ENCODE measurements at regions not wholly inside any gene's neighbourhood (a gene's known extent, or its start where the extent isn't known, plus 50 kb on each side); places are given as distances from the start of the nearest gene placed in this dataset.
"Not testable (repeated sequence)": the region's sequence is repeated elsewhere in the genome, so short reads cannot be mapped to it uniquely, and the experiment has no call there.

DNA sequence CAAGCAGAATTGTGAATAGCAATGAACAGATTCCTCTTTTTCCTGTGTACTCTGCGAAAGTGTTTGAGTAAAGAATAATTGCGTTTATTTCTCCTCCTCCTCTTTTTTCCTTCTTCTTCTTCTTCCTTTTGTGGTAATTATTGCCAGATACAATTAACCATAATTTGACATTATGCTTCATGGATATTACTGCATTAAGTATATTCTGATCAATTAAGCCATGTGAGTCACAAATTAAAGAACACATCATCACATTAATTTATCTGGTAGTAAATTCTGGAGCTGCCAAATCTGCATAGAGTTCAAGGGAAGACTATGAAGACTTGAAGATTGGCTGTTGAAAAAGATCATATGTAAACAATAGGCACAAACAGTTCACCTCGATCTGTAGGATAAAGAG lies 72.9 kb upstream of the TFPI start:
- H3K27me3 ChIP-seq (ENCODE audit: control insufficient read depth, insufficient read depth, low read length): no peaks in the 10 kb centered on the region
- no TSS peak for BruUV-seq (replicated peaks)
- H3K4me1 ChIP-seq (ENCODE audit: control insufficient read depth, insufficient read depth, low read length): no peaks in the 10 kb centered on the region
- in situ Hi-C loops (cut with MboI; ENCODE audit: low sequenced_read_pairs): no loop called here
- no peak overlapping the region for H2BK15ac ChIP-seq (ENCODE audit: low read depth, low read length)
- H2AK9ac ChIP-seq (replicated peaks; ENCODE audit: low read depth, low read length, poor library complexity): no peak overlapping the region
- no peak overlapping the region for H3K9ac ChIP-seq (ENCODE audit: low read depth, low read length)
- H2AFZ ChIP-seq (replicated peaks; ENCODE audit: low read length, poor library complexity): no peak overlapping the region
- no peaks in the 10 kb centered on the region for H3K9me3 ChIP-seq (ENCODE audit: control insufficient read depth, insufficient read depth, low read length)
- no peak overlapping the region for H2BK20ac ChIP-seq (ENCODE audit: low read depth, low read length)
- H3K23ac ChIP-seq (ENCODE audit: low read depth, low read length): no peak overlapping the region
- TF ChIP-seq NFE2L2 (IDR thresholded peaks at IDR 0.05; ENCODE audit: low read depth, low read length): no peak
- no peak for TF ChIP-seq CEBPB (IDR thresholded peaks at IDR 0.05; ENCODE audit: low read depth, low read length)
- TF ChIP-seq, protein P1, sequence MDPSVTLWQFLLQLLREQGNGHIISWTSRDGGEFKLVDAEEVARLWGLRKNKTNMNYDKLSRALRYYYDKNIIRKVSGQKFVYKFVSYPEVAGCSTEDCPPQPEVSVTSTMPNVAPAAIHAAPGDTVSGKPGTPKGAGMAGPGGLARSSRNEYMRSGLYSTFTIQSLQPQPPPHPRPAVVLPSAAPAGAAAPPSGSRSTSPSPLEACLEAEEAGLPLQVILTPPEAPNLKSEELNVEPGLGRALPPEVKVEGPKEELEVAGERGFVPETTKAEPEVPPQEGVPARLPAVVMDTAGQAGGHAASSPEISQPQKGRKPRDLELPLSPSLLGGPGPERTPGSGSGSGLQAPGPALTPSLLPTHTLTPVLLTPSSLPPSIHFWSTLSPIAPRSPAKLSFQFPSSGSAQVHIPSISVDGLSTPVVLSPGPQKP (IDR thresholded peaks at IDR 0.05; ENCODE audit: borderline replicate concordance, low read depth, low read length): no peak
- no peak for TF ChIP-seq MXI1 (IDR thresholded peaks at IDR 0.05; ENCODE audit: borderline replicate concordance, low read depth, low read length)
- TF ChIP-seq, protein P2, sequence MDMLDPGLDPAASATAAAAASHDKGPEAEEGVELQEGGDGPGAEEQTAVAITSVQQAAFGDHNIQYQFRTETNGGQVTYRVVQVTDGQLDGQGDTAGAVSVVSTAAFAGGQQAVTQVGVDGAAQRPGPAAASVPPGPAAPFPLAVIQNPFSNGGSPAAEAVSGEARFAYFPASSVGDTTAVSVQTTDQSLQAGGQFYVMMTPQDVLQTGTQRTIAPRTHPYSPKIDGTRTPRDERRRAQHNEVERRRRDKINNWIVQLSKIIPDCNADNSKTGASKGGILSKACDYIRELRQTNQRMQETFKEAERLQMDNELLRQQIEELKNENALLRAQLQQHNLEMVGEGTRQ (IDR thresholded peaks at IDR 0.05; ENCODE audit: low read depth, low read length): no peak
- no peak for TF ChIP-seq RFX5 (IDR thresholded peaks at IDR 0.05; ENCODE audit: low read depth, low read length)
- TF ChIP-seq FOS (IDR thresholded peaks at IDR 0.05; ENCODE audit: low read depth, low read length): no peak
- H3K4ac ChIP-seq (ENCODE audit: low read depth, low read length): no peak overlapping the region
- no peaks in the 10 kb centered on the region for H4K20me1 ChIP-seq (ENCODE audit: insufficient read depth, low read length)
- WGBS, 2 experiments (ENCODE audit: extremely low coverage in 2 of 2, insufficient read length in 1 of 2): no CpG with 5 or more reads among the region's 3 CpGs
- ChIA-PET CTCF (no interaction called here), POLR2A (ENCODE audit: unreplicated experiment) (no interaction called here)
- no peak overlapping the region for H2BK120ac ChIP-seq (ENCODE audit: low read depth, low read length)
- H3K14ac ChIP-seq (replicated peaks; ENCODE audit: low read depth, low read length): no peak overlapping the region
- ATAC-seq (ENCODE audit: low read depth) (no peak), DNase-seq (no peak)
- H3K27ac ChIP-seq (ENCODE audit: insufficient read depth, low read length): no peak overlapping the region
- no peak overlapping the region for H3K18ac ChIP-seq (ENCODE audit: low read depth, low read length)
- H3K56ac ChIP-seq (ENCODE audit: extremely low read depth, insufficient read depth, low read length): no peak overlapping the region
- no peak overlapping the region for H3K4me2 ChIP-seq (ENCODE audit: low read depth, low read length)
- intact Hi-C loops (cut with micrococcal nuclease): no loop called here
- H3K36me3 ChIP-seq (ENCODE audit: control insufficient read depth, insufficient read depth, low read length): no peaks in the 10 kb centered on the region
- H3K4me3 ChIP-seq (ENCODE audit: insufficient read depth, low read depth, low read length): no peak overlapping the region
- H4K8ac ChIP-seq (ENCODE audit: low read depth in 2 of 2, low read length in 2 of 2): no peak overlapping the region
- no peaks in the 10 kb centered on the region for H3K9me1 ChIP-seq (ENCODE audit: insufficient read depth, low read length)
- no peak overlapping the region for H4K5ac ChIP-seq (ENCODE audit: low read depth, low read length)
- no peak overlapping the region for H4K91ac ChIP-seq (ENCODE audit: insufficient read depth, low read depth, low read length)
- no peak overlapping the region for H2AK5ac ChIP-seq (ENCODE audit: low read depth, low read length)
- dilution Hi-C loops (cut with HindIII; ENCODE audit: low sequenced_read_pairs, unreplicated experiment): no loop called here
- no peak overlapping the region for H2BK5ac ChIP-seq (ENCODE audit: low read depth, low read length, poor library complexity, severe bottlenecking)
- H3K79me1 ChIP-seq (ENCODE audit: low read depth in 1 of 2, low read length in 2 of 2): no peaks in the 10 kb centered on the region

DNA sequence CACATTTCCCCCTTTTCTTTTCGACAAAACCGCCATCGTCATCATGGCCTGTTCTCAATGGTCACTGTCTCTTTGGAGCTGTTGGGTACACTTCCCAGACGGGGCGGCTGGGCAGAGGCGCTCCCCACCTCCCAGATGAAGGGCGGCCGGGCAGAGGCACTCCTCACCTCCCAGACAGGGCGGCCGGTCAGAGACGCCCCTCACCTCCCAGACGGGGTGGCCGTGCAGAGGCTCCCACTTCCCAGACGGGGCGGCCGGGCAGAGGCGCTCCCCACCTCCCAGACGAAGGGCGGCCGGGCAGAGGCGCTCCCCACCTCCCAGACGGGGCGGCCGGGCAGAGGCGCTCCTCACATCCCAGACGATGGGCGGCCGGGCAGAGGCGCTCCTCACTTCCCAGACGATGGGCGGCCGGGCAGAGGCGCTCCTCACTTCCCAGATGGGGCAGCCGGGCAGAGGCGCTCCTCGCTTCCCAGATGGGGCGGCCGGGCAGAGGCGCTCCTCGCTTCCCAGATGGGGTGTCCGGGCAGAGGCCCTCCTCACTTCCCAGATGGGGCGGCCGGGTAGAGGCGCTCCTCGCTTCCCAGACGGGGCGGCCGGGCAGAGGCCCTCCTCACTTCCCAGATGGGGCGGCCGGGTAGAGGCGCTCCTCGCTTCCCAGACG lies 82.6 kb upstream of the TFPI start:
- H3K4me3 ChIP-seq (ENCODE audit: insufficient read depth, low read depth, low read length); H4K20me1 ChIP-seq (ENCODE audit: insufficient read depth, low read length); H3K14ac ChIP-seq (replicated peaks; ENCODE audit: low read depth, low read length); in situ Hi-C loops (cut with MboI; ENCODE audit: low sequenced_read_pairs); H2AK5ac ChIP-seq (ENCODE audit: low read depth, low read length); H3K18ac ChIP-seq (ENCODE audit: low read depth, low read length); H3K27me3 ChIP-seq (ENCODE audit: control insufficient read depth, insufficient read depth, low read length); H3K27ac ChIP-seq (ENCODE audit: insufficient read depth, low read length); H2BK120ac ChIP-seq (ENCODE audit: low read depth, low read length); H4K8ac ChIP-seq (ENCODE audit: low read depth in 2 of 2, low read length in 2 of 2); H3K9me3 ChIP-seq (ENCODE audit: control insufficient read depth, insufficient read depth, low read length); H3K36me3 ChIP-seq (ENCODE audit: control insufficient read depth, insufficient read depth, low read length); H2BK20ac ChIP-seq (ENCODE audit: low read depth, low read length); H3K9ac ChIP-seq (ENCODE audit: low read depth, low read length); H3K4me1 ChIP-seq (ENCODE audit: control insufficient read depth, insufficient read depth, low read length); intact Hi-C loops (cut with micrococcal nuclease); H3K56ac ChIP-seq (ENCODE audit: extremely low read depth, insufficient read depth, low read length); H3K4ac ChIP-seq (ENCODE audit: low read depth, low read length); H4K91ac ChIP-seq (ENCODE audit: insufficient read depth, low read depth, low read length); H2BK5ac ChIP-seq (ENCODE audit: low read depth, low read length, poor library complexity, severe bottlenecking); H3K4me2 ChIP-seq (ENCODE audit: low read depth, low read length); H3K9me1 ChIP-seq (ENCODE audit: insufficient read depth, low read length); dilution Hi-C loops (cut with HindIII; ENCODE audit: low sequenced_read_pairs, unreplicated experiment); H2AK9ac ChIP-seq (replicated peaks; ENCODE audit: low read depth, low read length, poor library complexity); H3K23ac ChIP-seq (ENCODE audit: low read depth, low read length); ATAC-seq (ENCODE audit: low read depth); BruUV-seq (replicated peaks); H3K79me1 ChIP-seq (ENCODE audit: low read depth in 1 of 2, low read length in 2 of 2); DNase-seq; H2BK15ac ChIP-seq (ENCODE audit: low read depth, low read length); H2AFZ ChIP-seq (replicated peaks; ENCODE audit: low read length, poor library complexity); POLR2A ChIA-PET (ENCODE audit: unreplicated experiment); H4K5ac ChIP-seq (ENCODE audit: low read depth, low read length): not testable (repeated sequence)
- CTCF ChIA-PET: interaction anchor here (1.5 kb wide), 1 partner anchor 42 kb away, joined by 4 read pairs; no protein-coding TSS in a partner anchor
- 80% methylated on average over 7 of the region's 53 CpGs; no CpG with 5 or more reads in 1 of the 2 experiments for WGBS, 2 experiments (ENCODE audit: extremely low coverage in 2 of 2, insufficient read length in 1 of 2)
